Small intestine (tissue), 7 donors: ENCODE measurements at regions not wholly inside any gene's neighbourhood (a gene's known extent, or its start where the extent isn't known, plus 50 kb on each side); places are given as distances from the start of the nearest gene placed in this dataset.
"Not testable (repeated sequence)": the region's sequence is repeated elsewhere in the genome, so short reads cannot be mapped to it uniquely, and the experiment has no call there.

ENCODE experiments used
- DNase-seq, 2 donors: peaks; one replicate each; pipeline versions ENCODE4 v3.0.0 to v3.0.0-alpha.2; 2013
- FAIRE-seq: peaks from 2 replicates; lab custom pipeline; 2012; peaks lifted over from hg19 to GRCh38; lab: Jason Lieb, UNC
- H3K27ac ChIP-seq, 3 donors: one replicate each; pipeline ENCODE4 v1.5.1; 2013; ENCODE audit warnings: low read length in 2 of 3, mild to moderate bottlenecking in 2 of 3, control low read depth in 1 of 3, inconsistent platforms in 1 of 3, low read depth in 1 of 3, moderate library complexity in 1 of 3
- H3K27me3 ChIP-seq, 3 donors: one replicate each; pipeline ENCODE4 v1.6.1; 2013; ENCODE audit warnings: low read length in 3 of 3, inconsistent platforms in 1 of 3; ENCODE audit not compliant: control insufficient read depth in 3 of 3, insufficient read depth in 3 of 3
- H3K36me3 ChIP-seq, 3 donors: one replicate each; pipeline ENCODE4 v1.6.1; 2013; ENCODE audit warnings: low read length in 3 of 3, inconsistent platforms in 1 of 3, low read depth in 1 of 3, mild to moderate bottlenecking in 1 of 3, moderate library complexity in 1 of 3; ENCODE audit not compliant: control insufficient read depth in 3 of 3, insufficient read depth in 2 of 3
- H3K4me1 ChIP-seq, 3 donors: one replicate each; pipeline ENCODE4 v1.6.1; 2013; ENCODE audit warnings: low read length in 2 of 3, inconsistent platforms in 1 of 3, low read depth in 1 of 3, mild to moderate bottlenecking in 1 of 3, moderate library complexity in 1 of 3; ENCODE audit not compliant: control insufficient read depth in 3 of 3, insufficient read depth in 2 of 3
- H3K4me3 ChIP-seq, 3 donors: one replicate each; pipeline ENCODE4 v1.5.1; 2013; ENCODE audit warnings: low read length in 3 of 3, control low read depth in 1 of 3, inconsistent platforms in 1 of 3, low read depth in 1 of 3, mild to moderate bottlenecking in 1 of 3, moderate library complexity in 1 of 3
- H3K9me3 ChIP-seq, 2 donors: one replicate each; pipeline ENCODE4 v1.6.1; 2013; ENCODE audit warnings: low read depth in 1 of 2, low read length in 1 of 2; ENCODE audit not compliant: control insufficient read depth in 2 of 2, insufficient read depth in 1 of 2
- WGBS, 3 donors: extraction: QIAGEN DNeasy Blood & Tissue Kit; methylation state at CpG; one replicate each; pipeline ENCODE4 v1.1.7; 2013; 5-methylcytosine and 5-hydroxymethylcytosine counted together
- donor health status: healthy with polysubstance abuse.
- donor health status: control.
- donor health status: control.
- donor health status: Bipolar disorder and iron deficiency.
- donor health status: healthy.

GRCh38 chr9:65409471-65409980 is 124.5 kb upstream of the FOXD4L5 start:
- Histone ChIP-seq H3K27me3 (no peaks in the 10 kb centered on the region), H3K36me3 (no peaks in the 10 kb centered on the region), H3K27ac (no peak overlapping the region), H3K4me3 (no peak overlapping the region), H3K9me3 (peaks cover 4 to 11% of the 10 kb centered on the region in 2 donors), H3K4me1 (no peaks in the 10 kb centered on the region)
- FAIRE-seq (no peak), DNase-seq (no peak)
- WGBS, 3 donors: 73 to 87% (median 78%) methylated on average over 14 of the region's 14 CpGs

- WGBS, 3 donors: 83 to 85% (median 84%) methylated on average over 13 to 14 of the region's 14 CpGs
- H3K9me3 ChIP-seq: peaks cover 4 to 14% of the 10 kb centered on the region in 2 donors
- not testable (repeated sequence) for DNase-seq
Measured at GRCh38 chr9:65408806-65409205, 123.8 kb upstream of the FOXD4L5 start.

GRCh38 chr9:65406625-65407024 is 121.6 kb upstream of the FOXD4L5 start:
- not testable (repeated sequence) for FAIRE-seq, H3K27me3 ChIP-seq, H3K36me3 ChIP-seq, H3K4me1 ChIP-seq, H3K4me3 ChIP-seq, H3K27ac ChIP-seq, DNase-seq
- WGBS, 3 donors: 85 to 91% (median 86%) methylated on average over 9 to 10 of the region's 10 CpGs
- peaks cover 4 to 11% of the 10 kb centered on the region in 2 donors for H3K9me3 ChIP-seq

More at GRCh38 chr9:65408806-65409205, 123.8 kb upstream of the FOXD4L5 start:
- H3K36me3 ChIP-seq, FAIRE-seq, H3K27me3 ChIP-seq, H3K27ac ChIP-seq, H3K4me1 ChIP-seq, H3K4me3 ChIP-seq: not testable (repeated sequence)

- not testable (repeated sequence) for H3K4me1 ChIP-seq, H3K36me3 ChIP-seq, H3K4me3 ChIP-seq, H3K27me3 ChIP-seq, DNase-seq, H3K27ac ChIP-seq, FAIRE-seq
- 78 to 88% (median 79%) methylated on average over 11 of the region's 11 CpGs for WGBS, 3 donors
- peaks cover 6 to 13% of the 10 kb centered on the region in 2 donors for H3K9me3 ChIP-seq
Measured at GRCh38 chr9:65405766-65406165, 120.8 kb upstream of the FOXD4L5 start.

GRCh38 chr9:65405253-65405652 is 120.2 kb upstream of the FOXD4L5 start:
- no peaks in the 10 kb centered on the region for H3K27me3 ChIP-seq
- no peak for DNase-seq
- no peak for FAIRE-seq
- 58 to 66% (median 62%) methylated on average over 6 of the region's 6 CpGs for WGBS, 3 donors
- no peaks in the 10 kb centered on the region for H3K36me3 ChIP-seq
- H3K4me1 ChIP-seq: no peaks in the 10 kb centered on the region
- H3K27ac ChIP-seq: no peak overlapping the region
- H3K4me3 ChIP-seq: no peak overlapping the region
- H3K9me3 ChIP-seq: peaks cover 6 to 14% of the 10 kb centered on the region in 2 donors

- no peak overlapping the region for H3K27ac ChIP-seq
- H3K4me1 ChIP-seq: no peaks in the 10 kb centered on the region
- H3K27me3 ChIP-seq: no peaks in the 10 kb centered on the region
- H3K36me3 ChIP-seq: no peaks in the 10 kb centered on the region
- FAIRE-seq: no peak
- DNase-seq: no peak
- H3K9me3 ChIP-seq: peaks cover 2 to 9% of the 10 kb centered on the region in 2 donors
- H3K4me3 ChIP-seq: no peak overlapping the region
- 54 to 75% (median 70%) methylated on average over 9 to 11 of the region's 11 CpGs for WGBS, 3 donors
Measured at GRCh38 chr9:65404232-65405006, 119.4 kb upstream of the FOXD4L5 start.

GRCh38 chr9:65403721-65404120 is 118.7 kb upstream of the FOXD4L5 start:
- Histone ChIP-seq H3K36me3 (no peaks in the 10 kb centered on the region), H3K4me1 (no peaks in the 10 kb centered on the region), H3K27me3 (no peaks in the 10 kb centered on the region), H3K9me3 (peaks cover 2 to 7% of the 10 kb centered on the region in 2 donors), H3K4me3 (no peak overlapping the region), H3K27ac (no peak overlapping the region)
- 81 to 82% (median 82%) methylated on average over 9 to 10 of the region's 10 CpGs for WGBS, 3 donors
- DNase-seq (no peak), FAIRE-seq (no peak)

- WGBS, 3 donors: 83 to 85% (median 85%) methylated on average over 10 to 11 of the region's 11 CpGs
- H3K27me3 ChIP-seq, DNase-seq, H3K36me3 ChIP-seq, H3K9me3 ChIP-seq, H3K27ac ChIP-seq, FAIRE-seq, H3K4me3 ChIP-seq, H3K4me1 ChIP-seq: not testable (repeated sequence)
Measured at GRCh38 chr9:65403072-65403471, 118.1 kb upstream of the FOXD4L5 start.
